WTC11 (cell line): ENCODE measurements at regions not wholly inside any gene's neighbourhood (a gene's known extent, or its start where the extent isn't known, plus 50 kb on each side); places are given as distances from the start of the nearest gene placed in this dataset.

ENCODE experiments used
- ATAC-seq: fragments of 200-7000 bp; cut with Tn5 transposase; 2 replicates; pipeline ENCODE4 v1.10.0; 2021; ENCODE audit warnings: mild to moderate bottlenecking, moderate library complexity
- CTCF ChIA-PET: fragments of 300-600 bp; sonication (Branson Sonifier 250); formaldehyde crosslinking; loops from one replicate; lab custom pipeline; 2021; ENCODE audit warnings: antibody characterized with exemption; lab: Charles Lee
- POLR2A ChIA-PET: fragments of 350-600 bp; sonication (Branson Sonifier 250); formaldehyde crosslinking; loops from one replicate; lab custom pipeline; 2021; ENCODE audit warnings: antibody characterized with exemption; lab: Charles Lee
- DNase-seq: peaks from one replicate; pipeline ENCODE4 v3.0.0; 2021; ENCODE audit warnings: low spot score
- H3K27ac Mint-ChIP-seq: 2 replicates; pipeline ENCODE4 v1.8.0; 2021; ENCODE audit warnings: mixed read lengths
- H3K27me3 Mint-ChIP-seq: 2 replicates; pipeline ENCODE4 v1.8.0; 2021; ENCODE audit warnings: low read depth, mild to moderate bottlenecking, moderate library complexity, mixed read lengths
- H3K36me3 Mint-ChIP-seq: 2 replicates; pipeline ENCODE4 v1.8.0; 2021; ENCODE audit warnings: mixed read lengths
- H3K4me1 Mint-ChIP-seq: 2 replicates; pipeline ENCODE4 v1.8.0; 2022; ENCODE audit warnings: mixed read lengths
- H3K4me3 Mint-ChIP-seq: 2 replicates; pipeline ENCODE4 v1.8.0; 2021; ENCODE audit warnings: mild to moderate bottlenecking, moderate library complexity, mixed read lengths
- H3K9me3 Mint-ChIP-seq: 2 replicates; pipeline ENCODE4 v1.8.0; 2021; ENCODE audit warnings: mixed read lengths
- EMX1 ChIP-seq: fragments of 250-450 bp; sonication (Bioruptor Pico); IDR thresholded peaks from 2 replicates; pipeline ENCODE4 v1.8.0; 2021; ENCODE audit warnings: mild to moderate bottlenecking
- GRHL2 ChIP-seq: fragments of 250-450 bp; sonication (Bioruptor Pico); IDR thresholded peaks from 2 replicates; pipeline ENCODE4 v1.8.0; 2022; ENCODE audit warnings: mild to moderate bottlenecking, moderate library complexity; ENCODE audit not compliant: insufficient replicate concordance, severe bottlenecking
- NR1H2 ChIP-seq: sonication (generic); formaldehyde crosslinking; IDR thresholded peaks from 2 replicates; pipeline ENCODE4 v1.9.0; 2021; ENCODE audit warnings: mild to moderate bottlenecking, moderate library complexity, missing genetic modification reagents
- NR2C2 ChIP-seq: sonication (generic); formaldehyde crosslinking; IDR thresholded peaks from 2 replicates; pipeline ENCODE4 v1.8.0; 2022; ENCODE audit warnings: mild to moderate bottlenecking, missing genetic modification reagents
- NR3C1 ChIP-seq: sonication (generic); formaldehyde crosslinking; conservative IDR thresholded peaks from 2 replicates; pipeline ENCODE4 v1.8.1; 2023; ENCODE audit warnings: low read depth, mild to moderate bottlenecking, missing genetic modification reagents
- RORB ChIP-seq: fragments of 250-450 bp; sonication (Bioruptor Pico); IDR thresholded peaks from 2 replicates; pipeline ENCODE4 v1.9.0; 2021; ENCODE audit warnings: mild to moderate bottlenecking
- SMAD3 ChIP-seq: sonication (generic); formaldehyde crosslinking; IDR thresholded peaks from 2 replicates; pipeline ENCODE4 v1.8.0; 2022; ENCODE audit warnings: missing genetic modification reagents, mild to moderate bottlenecking, borderline replicate concordance
- SOX15 ChIP-seq: fragments of 250-450 bp; sonication (Bioruptor Pico); IDR thresholded peaks from 2 replicates; pipeline ENCODE4 v1.9.0; 2021; ENCODE audit warnings: mild to moderate bottlenecking
- TCF7 ChIP-seq: sonication (generic); formaldehyde crosslinking; IDR thresholded peaks from 2 replicates; pipeline ENCODE4 v1.8.0; 2022; ENCODE audit warnings: mild to moderate bottlenecking, low read depth, missing genetic modification reagents, moderate library complexity
- TEAD1 ChIP-seq: sonication (generic); formaldehyde crosslinking; IDR thresholded peaks from 2 replicates; pipeline ENCODE4 v1.8.0; 2022; ENCODE audit warnings: mild to moderate bottlenecking, missing genetic modification reagents
- ZNF121 ChIP-seq: sonication (generic); formaldehyde crosslinking; IDR thresholded peaks from 2 replicates; pipeline ENCODE4 v1.8.0; 2023; ENCODE audit warnings: missing genetic modification reagents
- ZNF263 ChIP-seq: sonication (generic); formaldehyde crosslinking; IDR thresholded peaks from 2 replicates; pipeline ENCODE4 v1.8.1; 2022; ENCODE audit warnings: low read depth, mild to moderate bottlenecking, moderate library complexity, missing genetic modification reagents
- TF ChIP-seq, protein P1 (sequence below): sonication (generic); formaldehyde crosslinking; IDR thresholded peaks from 2 replicates; pipeline ENCODE4 v1.8.0; 2022; ENCODE audit warnings: mild to moderate bottlenecking, missing genetic modification reagents
- TF ChIP-seq, protein P2 (sequence below): sonication (generic); formaldehyde crosslinking; IDR thresholded peaks from 2 replicates; pipeline ENCODE4 v1.8.1; 2023; ENCODE audit warnings: mild to moderate bottlenecking, missing genetic modification reagents, moderate library complexity
- TF ChIP-seq, protein P3 (sequence below): sonication (generic); formaldehyde crosslinking; IDR thresholded peaks from 2 replicates; pipeline ENCODE4 v1.8.1; 2023; ENCODE audit warnings: mild to moderate bottlenecking, missing genetic modification reagents, borderline replicate concordance
- TF ChIP-seq, protein P4 (sequence below): fragments of 250-450 bp; sonication (Bioruptor Pico); IDR thresholded peaks from 2 replicates; pipeline ENCODE4 v1.9.0; 2021; ENCODE audit warnings: mild to moderate bottlenecking
- TF ChIP-seq, protein P5 (sequence below): sonication (generic); formaldehyde crosslinking; IDR thresholded peaks from 2 replicates; pipeline ENCODE4 v1.8.1; 2023; ENCODE audit warnings: mild to moderate bottlenecking, missing genetic modification reagents, moderate library complexity
- TF ChIP-seq, protein P6 (sequence below): fragments of 200-600 bp; IDR thresholded peaks from 2 replicates; pipeline ENCODE4 v1.8.0; 2022; ENCODE audit warnings: antibody characterized with exemption
- TF ChIP-seq, protein P7 (sequence below): sonication (generic); formaldehyde crosslinking; IDR thresholded peaks from 2 replicates; pipeline ENCODE4 v1.8.1; 2023; ENCODE audit warnings: mild to moderate bottlenecking, missing genetic modification reagents
- TF ChIP-seq, protein P8 (sequence below): sonication (generic); formaldehyde crosslinking; IDR thresholded peaks from 2 replicates; pipeline ENCODE4 v1.8.0; 2023; ENCODE audit warnings: missing genetic modification reagents

DNA sequence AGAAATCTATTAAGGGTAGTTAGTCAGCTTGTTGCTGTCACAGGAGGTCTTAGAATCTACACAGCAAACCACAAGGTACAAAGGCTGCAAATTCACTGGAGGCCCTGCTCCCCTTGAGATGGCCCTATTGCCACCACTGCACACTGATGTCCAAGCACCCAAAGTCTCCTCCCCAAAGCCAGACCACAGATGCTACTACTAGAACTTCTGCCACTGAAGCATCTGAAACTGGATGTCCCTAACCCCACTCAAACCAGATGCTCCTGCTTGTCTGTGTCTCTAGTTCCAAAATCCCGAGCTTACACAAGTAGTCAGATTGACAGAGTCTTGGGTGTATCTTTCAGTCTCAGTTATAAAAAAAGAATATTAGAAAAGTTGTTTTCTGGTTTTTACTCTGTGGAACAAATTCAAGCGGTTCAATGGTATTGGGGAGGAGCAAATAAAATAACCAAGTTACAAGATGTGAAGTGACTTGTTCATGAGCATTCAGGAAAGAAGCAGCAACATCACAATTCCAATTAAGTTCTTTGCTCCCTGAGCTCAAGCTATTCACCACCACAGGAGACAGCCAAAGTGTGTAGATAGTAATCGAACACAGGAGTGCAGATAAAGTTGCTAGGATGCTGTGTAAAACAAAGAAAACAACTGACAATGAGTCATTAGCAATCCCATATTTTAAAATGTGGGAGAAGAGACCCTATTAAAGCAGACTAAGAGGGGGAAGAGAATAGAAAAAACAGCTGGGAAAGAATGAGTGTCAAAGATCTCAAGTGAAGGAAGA lies 352.3 kb downstream of the PDGFC start:
- H3K4me1 Mint-ChIP-seq, result peaks cover 6% of the 10 kb centered on the region
- H3K27me3 Mint-ChIP-seq, result no peaks in the 10 kb centered on the region
- DNase-seq, result no peak
- POLR2A ChIA-PET, result no interaction called here
- no peak for ATAC-seq
- no peak overlapping the region for H3K27ac Mint-ChIP-seq
- H3K4me3 Mint-ChIP-seq, result no peak overlapping the region
- CTCF ChIA-PET, result no interaction called here
- no peak for TF ChIP-seq ZNF263 (CRISPR knock-in tag)
- TF ChIP-seq, protein P1, sequence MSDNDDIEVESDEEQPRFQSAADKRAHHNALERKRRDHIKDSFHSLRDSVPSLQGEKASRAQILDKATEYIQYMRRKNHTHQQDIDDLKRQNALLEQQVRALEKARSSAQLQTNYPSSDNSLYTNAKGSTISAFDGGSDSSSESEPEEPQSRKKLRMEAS, result no peak
- TF ChIP-seq RORB (CRISPR knock-in tag), result no peak
- TF ChIP-seq SMAD3, result no peak
- TF ChIP-seq, protein P2, sequence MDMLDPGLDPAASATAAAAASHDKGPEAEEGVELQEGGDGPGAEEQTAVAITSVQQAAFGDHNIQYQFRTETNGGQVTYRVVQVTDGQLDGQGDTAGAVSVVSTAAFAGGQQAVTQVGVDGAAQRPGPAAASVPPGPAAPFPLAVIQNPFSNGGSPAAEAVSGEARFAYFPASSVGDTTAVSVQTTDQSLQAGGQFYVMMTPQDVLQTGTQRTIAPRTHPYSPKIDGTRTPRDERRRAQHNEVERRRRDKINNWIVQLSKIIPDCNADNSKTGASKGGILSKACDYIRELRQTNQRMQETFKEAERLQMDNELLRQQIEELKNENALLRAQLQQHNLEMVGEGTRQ (CRISPR knock-in tag), result no peak
- TF ChIP-seq, protein P3, sequence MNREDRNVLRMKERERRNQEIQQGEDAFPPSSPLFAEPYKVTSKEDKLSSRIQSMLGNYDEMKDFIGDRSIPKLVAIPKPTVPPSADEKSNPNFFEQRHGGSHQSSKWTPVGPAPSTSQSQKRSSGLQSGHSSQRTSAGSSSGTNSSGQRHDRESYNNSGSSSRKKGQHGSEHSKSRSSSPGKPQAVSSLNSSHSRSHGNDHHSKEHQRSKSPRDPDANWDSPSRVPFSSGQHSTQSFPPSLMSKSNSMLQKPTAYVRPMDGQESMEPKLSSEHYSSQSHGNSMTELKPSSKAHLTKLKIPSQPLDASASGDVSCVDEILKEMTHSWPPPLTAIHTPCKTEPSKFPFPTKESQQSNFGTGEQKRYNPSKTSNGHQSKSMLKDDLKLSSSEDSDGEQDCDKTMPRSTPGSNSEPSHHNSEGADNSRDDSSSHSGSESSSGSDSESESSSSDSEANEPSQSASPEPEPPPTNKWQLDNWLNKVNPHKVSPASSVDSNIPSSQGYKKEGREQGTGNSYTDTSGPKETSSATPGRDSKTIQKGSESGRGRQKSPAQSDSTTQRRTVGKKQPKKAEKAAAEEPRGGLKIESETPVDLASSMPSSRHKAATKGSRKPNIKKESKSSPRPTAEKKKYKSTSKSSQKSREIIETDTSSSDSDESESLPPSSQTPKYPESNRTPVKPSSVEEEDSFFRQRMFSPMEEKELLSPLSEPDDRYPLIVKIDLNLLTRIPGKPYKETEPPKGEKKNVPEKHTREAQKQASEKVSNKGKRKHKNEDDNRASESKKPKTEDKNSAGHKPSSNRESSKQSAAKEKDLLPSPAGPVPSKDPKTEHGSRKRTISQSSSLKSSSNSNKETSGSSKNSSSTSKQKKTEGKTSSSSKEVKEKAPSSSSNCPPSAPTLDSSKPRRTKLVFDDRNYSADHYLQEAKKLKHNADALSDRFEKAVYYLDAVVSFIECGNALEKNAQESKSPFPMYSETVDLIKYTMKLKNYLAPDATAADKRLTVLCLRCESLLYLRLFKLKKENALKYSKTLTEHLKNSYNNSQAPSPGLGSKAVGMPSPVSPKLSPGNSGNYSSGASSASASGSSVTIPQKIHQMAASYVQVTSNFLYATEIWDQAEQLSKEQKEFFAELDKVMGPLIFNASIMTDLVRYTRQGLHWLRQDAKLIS (CRISPR knock-in tag), result no peak
- TF ChIP-seq, protein P4, sequence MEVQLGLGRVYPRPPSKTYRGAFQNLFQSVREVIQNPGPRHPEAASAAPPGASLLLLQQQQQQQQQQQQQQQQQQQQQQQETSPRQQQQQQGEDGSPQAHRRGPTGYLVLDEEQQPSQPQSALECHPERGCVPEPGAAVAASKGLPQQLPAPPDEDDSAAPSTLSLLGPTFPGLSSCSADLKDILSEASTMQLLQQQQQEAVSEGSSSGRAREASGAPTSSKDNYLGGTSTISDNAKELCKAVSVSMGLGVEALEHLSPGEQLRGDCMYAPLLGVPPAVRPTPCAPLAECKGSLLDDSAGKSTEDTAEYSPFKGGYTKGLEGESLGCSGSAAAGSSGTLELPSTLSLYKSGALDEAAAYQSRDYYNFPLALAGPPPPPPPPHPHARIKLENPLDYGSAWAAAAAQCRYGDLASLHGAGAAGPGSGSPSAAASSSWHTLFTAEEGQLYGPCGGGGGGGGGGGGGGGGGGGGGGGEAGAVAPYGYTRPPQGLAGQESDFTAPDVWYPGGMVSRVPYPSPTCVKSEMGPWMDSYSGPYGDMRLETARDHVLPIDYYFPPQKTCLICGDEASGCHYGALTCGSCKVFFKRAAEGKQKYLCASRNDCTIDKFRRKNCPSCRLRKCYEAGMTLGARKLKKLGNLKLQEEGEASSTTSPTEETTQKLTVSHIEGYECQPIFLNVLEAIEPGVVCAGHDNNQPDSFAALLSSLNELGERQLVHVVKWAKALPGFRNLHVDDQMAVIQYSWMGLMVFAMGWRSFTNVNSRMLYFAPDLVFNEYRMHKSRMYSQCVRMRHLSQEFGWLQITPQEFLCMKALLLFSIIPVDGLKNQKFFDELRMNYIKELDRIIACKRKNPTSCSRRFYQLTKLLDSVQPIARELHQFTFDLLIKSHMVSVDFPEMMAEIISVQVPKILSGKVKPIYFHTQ (CRISPR knock-in tag), result no peak
- TF ChIP-seq NR2C2, result no peak
- TF ChIP-seq SOX15, result no peak
- no peak for TF ChIP-seq GRHL2 (CRISPR knock-in tag)
- TF ChIP-seq, protein P5, sequence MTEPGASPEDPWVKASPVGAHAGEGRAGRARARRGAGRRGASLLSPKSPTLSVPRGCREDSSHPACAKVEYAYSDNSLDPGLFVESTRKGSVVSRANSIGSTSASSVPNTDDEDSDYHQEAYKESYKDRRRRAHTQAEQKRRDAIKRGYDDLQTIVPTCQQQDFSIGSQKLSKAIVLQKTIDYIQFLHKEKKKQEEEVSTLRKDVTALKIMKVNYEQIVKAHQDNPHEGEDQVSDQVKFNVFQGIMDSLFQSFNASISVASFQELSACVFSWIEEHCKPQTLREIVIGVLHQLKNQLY (CRISPR knock-in tag), result no peak
- TF ChIP-seq, protein P6, sequence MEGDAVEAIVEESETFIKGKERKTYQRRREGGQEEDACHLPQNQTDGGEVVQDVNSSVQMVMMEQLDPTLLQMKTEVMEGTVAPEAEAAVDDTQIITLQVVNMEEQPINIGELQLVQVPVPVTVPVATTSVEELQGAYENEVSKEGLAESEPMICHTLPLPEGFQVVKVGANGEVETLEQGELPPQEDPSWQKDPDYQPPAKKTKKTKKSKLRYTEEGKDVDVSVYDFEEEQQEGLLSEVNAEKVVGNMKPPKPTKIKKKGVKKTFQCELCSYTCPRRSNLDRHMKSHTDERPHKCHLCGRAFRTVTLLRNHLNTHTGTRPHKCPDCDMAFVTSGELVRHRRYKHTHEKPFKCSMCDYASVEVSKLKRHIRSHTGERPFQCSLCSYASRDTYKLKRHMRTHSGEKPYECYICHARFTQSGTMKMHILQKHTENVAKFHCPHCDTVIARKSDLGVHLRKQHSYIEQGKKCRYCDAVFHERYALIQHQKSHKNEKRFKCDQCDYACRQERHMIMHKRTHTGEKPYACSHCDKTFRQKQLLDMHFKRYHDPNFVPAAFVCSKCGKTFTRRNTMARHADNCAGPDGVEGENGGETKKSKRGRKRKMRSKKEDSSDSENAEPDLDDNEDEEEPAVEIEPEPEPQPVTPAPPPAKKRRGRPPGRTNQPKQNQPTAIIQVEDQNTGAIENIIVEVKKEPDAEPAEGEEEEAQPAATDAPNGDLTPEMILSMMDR, result no peak
- TF ChIP-seq NR3C1 (CRISPR knock-in tag), result no peak
- no peak for TF ChIP-seq EMX1 (CRISPR knock-in tag)
- TF ChIP-seq NR1H2 (CRISPR knock-in tag), result no peak
- TF ChIP-seq, protein P7, sequence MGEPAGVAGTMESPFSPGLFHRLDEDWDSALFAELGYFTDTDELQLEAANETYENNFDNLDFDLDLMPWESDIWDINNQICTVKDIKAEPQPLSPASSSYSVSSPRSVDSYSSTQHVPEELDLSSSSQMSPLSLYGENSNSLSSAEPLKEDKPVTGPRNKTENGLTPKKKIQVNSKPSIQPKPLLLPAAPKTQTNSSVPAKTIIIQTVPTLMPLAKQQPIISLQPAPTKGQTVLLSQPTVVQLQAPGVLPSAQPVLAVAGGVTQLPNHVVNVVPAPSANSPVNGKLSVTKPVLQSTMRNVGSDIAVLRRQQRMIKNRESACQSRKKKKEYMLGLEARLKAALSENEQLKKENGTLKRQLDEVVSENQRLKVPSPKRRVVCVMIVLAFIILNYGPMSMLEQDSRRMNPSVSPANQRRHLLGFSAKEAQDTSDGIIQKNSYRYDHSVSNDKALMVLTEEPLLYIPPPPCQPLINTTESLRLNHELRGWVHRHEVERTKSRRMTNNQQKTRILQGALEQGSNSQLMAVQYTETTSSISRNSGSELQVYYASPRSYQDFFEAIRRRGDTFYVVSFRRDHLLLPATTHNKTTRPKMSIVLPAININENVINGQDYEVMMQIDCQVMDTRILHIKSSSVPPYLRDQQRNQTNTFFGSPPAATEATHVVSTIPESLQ, result no peak
- TF ChIP-seq TCF7 (CRISPR knock-in tag), result no peak
- no peak for TF ChIP-seq TEAD1
- TF ChIP-seq ZNF121 (CRISPR knock-in tag), result no peak
- TF ChIP-seq, protein P8, sequence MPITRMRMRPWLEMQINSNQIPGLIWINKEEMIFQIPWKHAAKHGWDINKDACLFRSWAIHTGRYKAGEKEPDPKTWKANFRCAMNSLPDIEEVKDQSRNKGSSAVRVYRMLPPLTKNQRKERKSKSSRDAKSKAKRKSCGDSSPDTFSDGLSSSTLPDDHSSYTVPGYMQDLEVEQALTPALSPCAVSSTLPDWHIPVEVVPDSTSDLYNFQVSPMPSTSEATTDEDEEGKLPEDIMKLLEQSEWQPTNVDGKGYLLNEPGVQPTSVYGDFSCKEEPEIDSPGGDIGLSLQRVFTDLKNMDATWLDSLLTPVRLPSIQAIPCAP (CRISPR knock-in tag), result no peak
- no peaks in the 10 kb centered on the region for H3K36me3 Mint-ChIP-seq
- H3K9me3 Mint-ChIP-seq, result no peaks in the 10 kb centered on the region
